ENCODE measurements at regions not wholly inside any gene's neighbourhood (a gene's known extent, or its start where the extent isn't known, plus 50 kb on each side); places are given as distances from the start of the nearest gene placed in this dataset.

DNA sequence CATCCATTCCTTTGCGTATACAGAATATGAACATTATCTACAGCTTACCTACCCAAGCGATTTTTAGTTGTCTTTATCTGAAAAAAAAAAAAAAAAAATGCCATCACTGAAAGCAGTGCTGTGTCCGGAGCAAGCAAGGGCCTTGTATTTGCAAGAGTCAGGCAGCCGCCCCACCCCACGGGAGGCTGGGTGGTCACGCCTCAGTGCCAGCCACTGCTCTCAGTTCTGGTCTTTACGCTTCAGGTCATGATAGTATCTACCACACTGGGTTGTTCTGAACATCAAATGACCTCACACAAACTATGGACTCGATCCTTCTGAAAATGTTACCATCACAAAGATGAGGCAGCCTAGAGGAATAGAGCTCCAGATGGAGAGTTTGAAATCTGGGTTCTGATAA, 62.7 kb upstream of the HELT start:
- DNase-seq (ENCODE audit: low spot score, unreplicated experiment) = no peak
- Mint-ChIP-seq H3K27me3 (peaks cover 22% of the 10 kb centered on the region), H3K27ac (no peak overlapping the region), H3K4me1 (ENCODE audit: low read depth) (peaks cover 2% of the 10 kb centered on the region), H3K36me3 (ENCODE audit: insufficient read depth) (no peaks in the 10 kb centered on the region), H3K9me3 (ENCODE audit: low read depth) (no peaks in the 10 kb centered on the region), H3K4me3 (ENCODE audit: low read depth) (no peak overlapping the region)
- TF ChIP-seq CTCF (IDR thresholded peaks at IDR 0.05; ENCODE audit: unreplicated experiment) = no peak

- TF ChIP-seq CTCF (IDR thresholded peaks at IDR 0.05; ENCODE audit: unreplicated experiment) = no peak
- H3K4me3 Mint-ChIP-seq (ENCODE audit: low read depth) = no peak overlapping the region
- H3K27ac Mint-ChIP-seq = peak overlapping the region; percentile 0
- H3K36me3 Mint-ChIP-seq (ENCODE audit: insufficient read depth) = no peaks in the 10 kb centered on the region
- peaks cover 15% of the 10 kb centered on the region for H3K27me3 Mint-ChIP-seq
- peaks cover 2% of the 10 kb centered on the region for H3K4me1 Mint-ChIP-seq (ENCODE audit: low read depth)
- DNase-seq (ENCODE audit: low spot score, unreplicated experiment) = no peak
- H3K9me3 Mint-ChIP-seq (ENCODE audit: low read depth) = no peaks in the 10 kb centered on the region
Observed at GRCh38 chr4:184957446-184958115, 60.7 kb upstream of the HELT start.

GRCh38 chr4:184958127-184958922, 60.0 kb upstream of the HELT start:
- Mint-ChIP-seq H3K36me3 (ENCODE audit: insufficient read depth) (no peaks in the 10 kb centered on the region), H3K27me3 (peaks cover 12% of the 10 kb centered on the region), H3K4me1 (ENCODE audit: low read depth) (peaks cover 2% of the 10 kb centered on the region), H3K9me3 (ENCODE audit: low read depth) (no peaks in the 10 kb centered on the region), H3K4me3 (ENCODE audit: low read depth) (no peak overlapping the region), H3K27ac (no peak overlapping the region)
- no peak for TF ChIP-seq CTCF (IDR thresholded peaks at IDR 0.05; ENCODE audit: unreplicated experiment)
- DNase-seq (ENCODE audit: low spot score, unreplicated experiment) = no peak

- H3K4me3 Mint-ChIP-seq (ENCODE audit: low read depth) = no peak overlapping the region
- no peaks in the 10 kb centered on the region for H3K36me3 Mint-ChIP-seq (ENCODE audit: insufficient read depth)
- H3K27ac Mint-ChIP-seq = no peak overlapping the region
- peaks cover 7% of the 10 kb centered on the region for H3K27me3 Mint-ChIP-seq
- TF ChIP-seq CTCF (IDR thresholded peaks at IDR 0.05; ENCODE audit: unreplicated experiment) = no peak
- no peaks in the 10 kb centered on the region for H3K9me3 Mint-ChIP-seq (ENCODE audit: low read depth)
- peaks cover 2% of the 10 kb centered on the region for H3K4me1 Mint-ChIP-seq (ENCODE audit: low read depth)
- DNase-seq (ENCODE audit: low spot score, unreplicated experiment) = no peak
Observed at GRCh38 chr4:184958923-184959210, 59.4 kb upstream of the HELT start.

- peaks cover 2% of the 10 kb centered on the region for H3K27me3 Mint-ChIP-seq
- H3K9me3 Mint-ChIP-seq (ENCODE audit: low read depth) = no peaks in the 10 kb centered on the region
- H3K4me1 Mint-ChIP-seq (ENCODE audit: low read depth) = peaks cover 2% of the 10 kb centered on the region
- no peak for DNase-seq (ENCODE audit: low spot score, unreplicated experiment)
- TF ChIP-seq CTCF (IDR thresholded peaks at IDR 0.05; ENCODE audit: unreplicated experiment) = no peak
- no peaks in the 10 kb centered on the region for H3K36me3 Mint-ChIP-seq (ENCODE audit: insufficient read depth)
- no peak overlapping the region for H3K4me3 Mint-ChIP-seq (ENCODE audit: low read depth)
- no peak overlapping the region for H3K27ac Mint-ChIP-seq
Observed at GRCh38 chr4:184959309-184959708, 59.0 kb upstream of the HELT start.
